ENCODE measurements at regions not wholly inside any gene's neighbourhood (a gene's known extent, or its start where the extent isn't known, plus 50 kb on each side); places are given as distances from the start of the nearest gene placed in this dataset.

DNA sequence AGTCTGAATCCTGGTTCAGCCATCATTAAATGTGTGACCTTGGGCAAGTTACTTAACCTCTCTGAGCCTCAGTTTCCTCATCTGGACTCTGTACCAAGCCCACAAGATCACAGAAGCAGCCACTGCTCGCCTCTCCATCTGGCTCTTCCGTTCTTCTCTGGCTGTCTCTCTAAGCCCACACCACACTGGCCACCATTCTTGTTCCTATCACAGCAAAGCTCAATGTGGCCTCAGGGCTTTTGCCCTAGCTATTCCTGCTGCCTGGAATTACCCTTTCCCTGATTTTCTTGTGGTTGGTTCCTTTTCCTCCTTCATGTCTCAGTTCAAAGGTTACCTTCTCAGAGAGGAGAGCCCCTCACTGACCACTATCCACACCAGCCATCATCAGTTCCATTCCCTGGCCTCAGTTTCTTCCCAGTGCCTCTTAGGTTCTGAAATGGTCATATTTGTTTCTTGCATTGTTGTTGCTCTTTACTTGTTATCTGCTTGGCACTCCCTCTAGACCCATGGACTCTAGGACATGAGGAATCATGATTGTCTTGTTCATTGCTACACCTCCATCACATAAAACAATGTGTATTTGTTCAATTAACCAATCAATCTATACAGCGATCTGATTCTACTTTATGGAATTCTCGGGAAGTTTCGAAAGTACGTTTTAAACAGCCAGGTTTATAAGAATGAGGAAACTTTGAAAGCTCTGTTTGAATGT is 56.5 kb upstream of the PTPN1 start:
- TF ChIP-seq CTCF (conservative IDR thresholded peaks at IDR 0.05; ENCODE audit: low read length): no peak
- no peak for TF ChIP-seq EZH2phosphoT487 (IDR thresholded peaks at IDR 0.05; ENCODE audit: borderline replicate concordance)

Measured in Loucy (cell line).